ENCODE measurements at regions not wholly inside any gene's neighbourhood (a gene's known extent, or its start where the extent isn't known, plus 50 kb on each side); places are given as distances from the start of the nearest gene placed in this dataset.

GRCh38 chr14:53365486-53366130 lies 212.5 kb upstream of the DDHD1 start:
- TF ChIP-seq, protein P1, sequence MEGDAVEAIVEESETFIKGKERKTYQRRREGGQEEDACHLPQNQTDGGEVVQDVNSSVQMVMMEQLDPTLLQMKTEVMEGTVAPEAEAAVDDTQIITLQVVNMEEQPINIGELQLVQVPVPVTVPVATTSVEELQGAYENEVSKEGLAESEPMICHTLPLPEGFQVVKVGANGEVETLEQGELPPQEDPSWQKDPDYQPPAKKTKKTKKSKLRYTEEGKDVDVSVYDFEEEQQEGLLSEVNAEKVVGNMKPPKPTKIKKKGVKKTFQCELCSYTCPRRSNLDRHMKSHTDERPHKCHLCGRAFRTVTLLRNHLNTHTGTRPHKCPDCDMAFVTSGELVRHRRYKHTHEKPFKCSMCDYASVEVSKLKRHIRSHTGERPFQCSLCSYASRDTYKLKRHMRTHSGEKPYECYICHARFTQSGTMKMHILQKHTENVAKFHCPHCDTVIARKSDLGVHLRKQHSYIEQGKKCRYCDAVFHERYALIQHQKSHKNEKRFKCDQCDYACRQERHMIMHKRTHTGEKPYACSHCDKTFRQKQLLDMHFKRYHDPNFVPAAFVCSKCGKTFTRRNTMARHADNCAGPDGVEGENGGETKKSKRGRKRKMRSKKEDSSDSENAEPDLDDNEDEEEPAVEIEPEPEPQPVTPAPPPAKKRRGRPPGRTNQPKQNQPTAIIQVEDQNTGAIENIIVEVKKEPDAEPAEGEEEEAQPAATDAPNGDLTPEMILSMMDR (conservative IDR thresholded peaks at IDR 0.05 in 1 of 2, IDR thresholded peaks at IDR 0.05 in 1 of 2; ENCODE audit: extremely low read depth in 1 of 2, insufficient read depth in 1 of 2, low read depth in 1 of 2, low read length in 2 of 2): no peak
- TF ChIP-seq EZH2 (IDR thresholded peaks at IDR 0.05; ENCODE audit: borderline replicate concordance, low read length): no peak
